ENCODE measurements at regions not wholly inside any gene's neighbourhood (a gene's known extent, or its start where the extent isn't known, plus 50 kb on each side); places are given as distances from the start of the nearest gene placed in this dataset.

GRCh38 chr11:32186118-32186517 is 95.2 kb downstream of the RCN1 start:
- no peak overlapping the region for H3K9ac ChIP-seq (ENCODE audit: low read length)
- H3K4me2 ChIP-seq (ENCODE audit: low read depth, low read length): no peak overlapping the region
- H3K36me3 ChIP-seq (replicated peaks; ENCODE audit: insufficient read depth, low read length): no peaks in the 10 kb centered on the region
- H3F3A ChIP-seq (ENCODE audit: insufficient read depth, low read length): 0 out of 2 replicates have a peak, but pooled peaks cover 8% of the 10 kb centered on the region
- H3K79me2 ChIP-seq (ENCODE audit: low read length): no peaks in the 10 kb centered on the region
- H3K9me3 ChIP-seq (replicated peaks; ENCODE audit: insufficient read depth, low read length): no peaks in the 10 kb centered on the region
- H2AFZ ChIP-seq (ENCODE audit: low read length): no peak overlapping the region
- no peak overlapping the region for H3K27ac ChIP-seq (ENCODE audit: low read length)
- H4K20me1 ChIP-seq (ENCODE audit: insufficient read depth, low read length): no peaks in the 10 kb centered on the region
- TF ChIP-seq EZH2phosphoT487 (IDR thresholded peaks at IDR 0.05; ENCODE audit: low read length) (no peak), EZH2 (optimal IDR thresholded peaks at IDR 0.05; ENCODE audit: low read depth, low read length) (no peak), CTCF (IDR thresholded peaks at IDR 0.05; ENCODE audit: low read length) (no peak)
- no peak for DNase-seq
- no peak overlapping the region for H3K4me3 ChIP-seq (ENCODE audit: low read length)
- no peaks in the 10 kb centered on the region for H3K27me3 ChIP-seq (replicated peaks; ENCODE audit: insufficient read depth, low read length)
- peaks cover 16% of the 10 kb centered on the region for H3K4me1 ChIP-seq (ENCODE audit: low read length)
- H3K9me2 ChIP-seq (replicated peaks; ENCODE audit: insufficient read depth, low read length): no peaks in the 10 kb centered on the region

GRCh38 chr11:32187111-32187510 is 96.2 kb downstream of the RCN1 start:
- Histone ChIP-seq H3K4me3 (ENCODE audit: low read length) (no peak overlapping the region), H3K36me3 (replicated peaks; ENCODE audit: insufficient read depth, low read length) (no peaks in the 10 kb centered on the region), H3K4me1 (ENCODE audit: low read length) (peaks cover 16% of the 10 kb centered on the region), H3K4me2 (ENCODE audit: low read depth, low read length) (no peak overlapping the region), H3K27me3 (replicated peaks; ENCODE audit: insufficient read depth, low read length) (no peaks in the 10 kb centered on the region), H3K9me2 (replicated peaks; ENCODE audit: insufficient read depth, low read length) (no peaks in the 10 kb centered on the region), H3K27ac (ENCODE audit: low read length) (no peak overlapping the region), H3K9ac (ENCODE audit: low read length) (no peak overlapping the region), H4K20me1 (ENCODE audit: insufficient read depth, low read length) (no peaks in the 10 kb centered on the region), H2AFZ (ENCODE audit: low read length) (no peak overlapping the region), H3K79me2 (ENCODE audit: low read length) (no peaks in the 10 kb centered on the region), H3K9me3 (replicated peaks; ENCODE audit: insufficient read depth, low read length) (no peaks in the 10 kb centered on the region), H3F3A (ENCODE audit: insufficient read depth, low read length) (0 out of 2 replicates have a peak, but pooled peaks cover 8% of the 10 kb centered on the region)
- DNase-seq: no peak
- TF ChIP-seq EZH2 (optimal IDR thresholded peaks at IDR 0.05; ENCODE audit: low read depth, low read length) (no peak), EZH2phosphoT487 (IDR thresholded peaks at IDR 0.05; ENCODE audit: low read length) (no peak), CTCF (IDR thresholded peaks at IDR 0.05; ENCODE audit: low read length) (no peak)

GRCh38 chr11:32188785-32189184 is 97.9 kb downstream of the RCN1 start:
- Histone ChIP-seq H3K27me3 (replicated peaks; ENCODE audit: insufficient read depth, low read length) (no peaks in the 10 kb centered on the region), H3K36me3 (replicated peaks; ENCODE audit: insufficient read depth, low read length) (no peaks in the 10 kb centered on the region), H4K20me1 (ENCODE audit: insufficient read depth, low read length) (no peaks in the 10 kb centered on the region), H2AFZ (ENCODE audit: low read length) (no peak overlapping the region), H3K4me3 (ENCODE audit: low read length) (no peak overlapping the region), H3K4me2 (ENCODE audit: low read depth, low read length) (no peak overlapping the region), H3K4me1 (ENCODE audit: low read length) (peaks cover 15% of the 10 kb centered on the region), H3K27ac (ENCODE audit: low read length) (no peak overlapping the region), H3K79me2 (ENCODE audit: low read length) (no peaks in the 10 kb centered on the region), H3F3A (ENCODE audit: insufficient read depth, low read length) (0 out of 2 replicates have a peak, but pooled peaks cover 8% of the 10 kb centered on the region), H3K9me3 (replicated peaks; ENCODE audit: insufficient read depth, low read length) (no peaks in the 10 kb centered on the region), H3K9ac (ENCODE audit: low read length) (no peak overlapping the region), H3K9me2 (replicated peaks; ENCODE audit: insufficient read depth, low read length) (no peaks in the 10 kb centered on the region)
- no peak for TF ChIP-seq EZH2phosphoT487 (IDR thresholded peaks at IDR 0.05; ENCODE audit: low read length)
- no peak for TF ChIP-seq CTCF (IDR thresholded peaks at IDR 0.05; ENCODE audit: low read length)
- TF ChIP-seq EZH2 (optimal IDR thresholded peaks at IDR 0.05; ENCODE audit: low read depth, low read length): no peak
- DNase-seq: no peak

All from MM.1S (cell line).